Panc1 (cell line): ENCODE measurements at regions not wholly inside any gene's neighbourhood (a gene's known extent, or its start where the extent isn't known, plus 50 kb on each side); places are given as distances from the start of the nearest gene placed in this dataset.

Experiments used
- ATAC-seq: fragments of 200-7000 bp; cut with Tn5 transposase; 2 replicates; pipeline ENCODE4 v1.9.1; 2020; ENCODE audit warnings: mild to moderate bottlenecking, moderate library complexity
- BruUV-seq: library from RNA; stranded (reverse); fragments of 400-500 nt; replicated peaks from 2 replicates; lab custom pipeline; 2021; lab: Mats Ljungman, UMichigan
- CTCF ChIA-PET: fragments of 300-600 bp; sonication (Branson Sonifier 250); formaldehyde crosslinking; loops from one replicate; lab custom pipeline; 2022; ENCODE audit warnings: antibody characterized with exemption; lab: Charles Lee
- POLR2A ChIA-PET: fragments of 300-600 bp; sonication (Branson Sonifier 250); formaldehyde crosslinking; loops from one replicate; lab custom pipeline; 2022; ENCODE audit warnings: antibody characterized with exemption; lab: Charles Lee
- DNase-seq: peaks from one replicate; pipeline ENCODE4 v3.0.0-alpha.2; 2010; ENCODE audit warnings: low read depth, low spot score
- H3K27ac ChIP-seq: 2 replicates; pipeline ENCODE4 v1.5.1; 2011; ENCODE audit warnings: mild to moderate bottlenecking, low read length, inconsistent platforms
- H3K27me3 ChIP-seq: fragments of 200-500 bp; sonication (Bioruptor generic); 2 replicates; pipeline ENCODE4 v1.6.0; 2014; ENCODE audit warnings: low read length, inconsistent platforms; ENCODE audit not compliant: control insufficient read depth, insufficient read depth
- H3K36me3 ChIP-seq: fragments of 200-500 bp; sonication (Bioruptor generic); 2 replicates; pipeline ENCODE4 v1.5.1; 2014; ENCODE audit warnings: inconsistent platforms, mild to moderate bottlenecking, low read length, moderate library complexity; ENCODE audit not compliant: control insufficient read depth, insufficient read depth
- H3K4me1 ChIP-seq: 2 replicates; pipeline ENCODE4 v1.5.1; 2011; ENCODE audit warnings: inconsistent platforms, mild to moderate bottlenecking, low read length, moderate library complexity; ENCODE audit not compliant: control insufficient read depth, insufficient read depth
- H3K4me3 ChIP-seq, 2 experiments: 2 replicates each; pipeline ENCODE4 v1.5.1; 2011 to 2012; ENCODE audit warnings: low read depth in 2 of 2, low read length in 2 of 2, mild to moderate bottlenecking in 2 of 2, inconsistent platforms in 1 of 2, moderate library complexity in 1 of 2
- H3K9me3 ChIP-seq: fragments of 200-500 bp; sonication (Bioruptor generic); 2 replicates; pipeline ENCODE4 v1.5.1; 2014; ENCODE audit warnings: low read depth, mild to moderate bottlenecking, inconsistent platforms, low read length, moderate library complexity; ENCODE audit not compliant: control insufficient read depth, insufficient read depth
- CTCF ChIP-seq: fragments of 450-650 bp; IDR thresholded peaks from 2 replicates; pipeline ENCODE4 v1.5.1; 2017; ENCODE audit warnings: mild to moderate bottlenecking
- POLR2AphosphoS5 ChIP-seq: IDR thresholded peaks from 2 replicates; pipeline ENCODE4 v1.6.1; 2012; ENCODE audit warnings: mild to moderate bottlenecking, low read depth, low read length, moderate library complexity
- REST ChIP-seq, 2 experiments: IDR thresholded peaks; 2 replicates each; pipeline ENCODE4 v1.6.1; 2011 to 2012; ENCODE audit warnings: low read depth in 2 of 2, control low read depth in 1 of 2, low read length in 1 of 2, mild to moderate bottlenecking in 1 of 2, moderate library complexity in 1 of 2; ENCODE audit not compliant: insufficient read depth in 1 of 2
- SIN3A ChIP-seq: IDR thresholded peaks from 2 replicates; pipeline ENCODE4 v1.6.1; 2012; ENCODE audit warnings: low read depth, mild to moderate bottlenecking, low read length, moderate library complexity, borderline replicate concordance; ENCODE audit not compliant: insufficient read depth
- TCF7L2 ChIP-seq: IDR thresholded peaks from 2 replicates; pipeline ENCODE4 v1.6.1; 2011; ENCODE audit warnings: mild to moderate bottlenecking, low read depth, low read length, inconsistent platforms
- in situ Hi-C: cut with HindIII; loops from 2 replicates; pipeline ENCODE4 v1.10.0; 2016; ENCODE audit warnings: low sequenced_read_pairs, low pct_unique_long_range_greater_than_20kb
- intact Hi-C: fragments of 100-400 bp; cut with micrococcal nuclease; formaldehyde crosslinking; loops from one replicate; pipeline ENCODE4 v1.10.0; 2022; ENCODE audit not compliant: unreplicated experiment

- H3K9me3 ChIP-seq = no peaks in the 10 kb centered on the region
- ChIA-PET CTCF (no interaction called here), POLR2A (no interaction called here)
- no peaks in the 10 kb centered on the region for H3K36me3 ChIP-seq
- intact Hi-C loops (no loop called here), in situ Hi-C loops (no loop called here)
- H3K4me3 ChIP-seq = no peak overlapping the region
- H3K4me1 ChIP-seq = no peaks in the 10 kb centered on the region
- DNase-seq (no peak), ATAC-seq (no peak)
- no TSS peak for BruUV-seq
- TF ChIP-seq CTCF (no peak), SIN3A (no peak), TCF7L2 (no peak), REST (IDR thresholded peaks at IDR 0.05; ENCODE audit: insufficient read depth in 1 of 2, low read depth in 2 of 2, low read length in 1 of 2) (no peak), POLR2AphosphoS5 (no peak)
- no peak overlapping the region for H3K27ac ChIP-seq
- H3K27me3 ChIP-seq = no peaks in the 10 kb centered on the region
Measured at GRCh38 chr7:113188396-113188795, 70.0 kb upstream of the SMIM30 start.

GRCh38 chr7:113179313-113179712 is 61.0 kb upstream of the SMIM30 start:
- no peak overlapping the region for H3K4me3 ChIP-seq
- intact Hi-C loops = no loop called here
- no peaks in the 10 kb centered on the region for H3K36me3 ChIP-seq
- no peak overlapping the region for H3K27ac ChIP-seq
- TF ChIP-seq CTCF (no peak), TCF7L2 (no peak), POLR2AphosphoS5 (no peak), SIN3A (no peak), REST (IDR thresholded peaks at IDR 0.05; ENCODE audit: insufficient read depth in 1 of 2, low read depth in 2 of 2, low read length in 1 of 2) (no peak)
- CTCF ChIA-PET = no interaction called here
- DNase-seq (no peak), ATAC-seq (no peak)
- no peaks in the 10 kb centered on the region for H3K9me3 ChIP-seq
- no TSS peak for BruUV-seq
- POLR2A ChIA-PET = no interaction called here
- in situ Hi-C loops = no loop called here
- no peaks in the 10 kb centered on the region for H3K4me1 ChIP-seq
- no peaks in the 10 kb centered on the region for H3K27me3 ChIP-seq
